Lower lobe of right lung (tissue), 2 donors: ENCODE measurements at regions not wholly inside any gene's neighbourhood (a gene's known extent, or its start where the extent isn't known, plus 50 kb on each side); places are given as distances from the start of the nearest gene placed in this dataset.
A peak's percentile ranks its signal among the peaks of the same experiment; 100 is the strongest.
"Not testable (repeated sequence)": the region's sequence is repeated elsewhere in the genome, so short reads cannot be mapped to it uniquely, and the experiment has no call there.

Experiments used
- ATAC-seq, 2 donors: fragments of 200-7000 bp; cut with Tn5 transposase; one replicate each; pipeline ENCODE4 v1.9.1; 2020 to 2022; ENCODE audit warnings: mild to moderate bottlenecking in 2 of 2, moderate library complexity in 2 of 2
- DNase-seq: peaks from one replicate; pipeline ENCODE4 v3.0.0-alpha.2; 2020
- H3K27ac ChIP-seq: fragments of 200-600 bp; one replicate; pipeline ENCODE4 v1.8.0; 2022
- H3K27me3 ChIP-seq: fragments of 200-600 bp; one replicate; pipeline ENCODE4 v1.8.0; 2022; ENCODE audit warnings: low read depth
- H3K36me3 ChIP-seq: fragments of 200-600 bp; one replicate; pipeline ENCODE4 v1.8.0; 2022; ENCODE audit warnings: mild to moderate bottlenecking
- H3K4me1 ChIP-seq: fragments of 200-600 bp; one replicate; pipeline ENCODE4 v1.8.0; 2022
- H3K4me3 ChIP-seq: fragments of 200-600 bp; one replicate; pipeline ENCODE4 v1.8.0; 2022; ENCODE audit warnings: mild to moderate bottlenecking
- H3K9me3 ChIP-seq: fragments of 200-600 bp; one replicate; pipeline ENCODE4 v1.8.0; 2022
- CTCF ChIP-seq: fragments of 200-600 bp; IDR thresholded peaks from one replicate; pipeline ENCODE4 v1.8.0; 2022; ENCODE audit warnings: antibody characterized with exemption, mild to moderate bottlenecking
- intact Hi-C: fragments of 100-400 bp; cut with DNase I; formaldehyde crosslinking; loops from one replicate; pipeline ENCODE4 v1.11.0; 2022
- donor health status: DM: no; HTN: yes; CAD: no; lungs with severe emphysema.

- Histone ChIP-seq H3K36me3 (no peaks in the 10 kb centered on the region), H3K27ac (no peak overlapping the region), H3K9me3 (no peaks in the 10 kb centered on the region), H3K27me3 (no peaks in the 10 kb centered on the region), H3K4me1 (peaks cover 7% of the 10 kb centered on the region), H3K4me3 (no peak overlapping the region)
- intact Hi-C loops, result no loop called here
- DNase-seq (no peak), ATAC-seq (no peak)
- no peak for TF ChIP-seq CTCF
These were observed 64.6 kb upstream of the EPB41L4A start for GRCh38 chr5:112483704-112484103.

GRCh38 chr5:112485934-112486355 lies 66.9 kb upstream of the EPB41L4A start:
- H3K27ac ChIP-seq, result no peak overlapping the region
- TF ChIP-seq CTCF, result no peak

GRCh38 chr5:112491257-112491656 lies 72.2 kb upstream of the EPB41L4A start:
- no peak for TF ChIP-seq CTCF
- no peak for ATAC-seq

More at GRCh38 chr5:112485934-112486355, 66.9 kb upstream of the EPB41L4A start:
- Histone ChIP-seq H3K9me3 (no peaks in the 10 kb centered on the region), H3K4me1 (peaks cover 7% of the 10 kb centered on the region), H3K36me3 (no peaks in the 10 kb centered on the region), H3K4me3 (no peak overlapping the region), H3K27me3 (no peaks in the 10 kb centered on the region)
- intact Hi-C loops, result no loop called here
- ATAC-seq (no peak), DNase-seq (no peak)

GRCh38 chr5:112492291-112492690 lies 73.2 kb upstream of the EPB41L4A start:
- H3K9me3 ChIP-seq, result no peaks in the 10 kb centered on the region
- no peaks in the 10 kb centered on the region for H3K27me3 ChIP-seq
- peak; percentile 53 for DNase-seq
- intact Hi-C loops, result no loop called here
- no peaks in the 10 kb centered on the region for H3K4me1 ChIP-seq
- TF ChIP-seq CTCF, result peak; percentile 58
- no peaks in the 10 kb centered on the region for H3K36me3 ChIP-seq
- no peak overlapping the region for H3K27ac ChIP-seq
- no peak overlapping the region for H3K4me3 ChIP-seq
- ATAC-seq, result peak; percentile 83 to 93

More at GRCh38 chr5:112491257-112491656, 72.2 kb upstream of the EPB41L4A start:
- Histone ChIP-seq H3K27ac (no peak overlapping the region), H3K9me3 (no peaks in the 10 kb centered on the region), H3K4me1 (no peaks in the 10 kb centered on the region), H3K36me3 (no peaks in the 10 kb centered on the region), H3K27me3 (no peaks in the 10 kb centered on the region), H3K4me3 (no peak overlapping the region)
- intact Hi-C loops, result no loop called here
- DNase-seq, result no peak

- H3K27me3 ChIP-seq, result not testable (repeated sequence)
- ATAC-seq, result peak; percentile 55 to 62
These were observed 84.8 kb upstream of the EPB41L4A start for GRCh38 chr5:112503749-112504501.

GRCh38 chr5:112509097-112509496 lies 90.0 kb upstream of the EPB41L4A start:
- intact Hi-C loops, H3K4me3 ChIP-seq, H3K27ac ChIP-seq, H3K27me3 ChIP-seq, H3K4me1 ChIP-seq, DNase-seq, H3K36me3 ChIP-seq, ATAC-seq: not testable (repeated sequence)
- peaks cover 10% of the 10 kb centered on the region for H3K9me3 ChIP-seq

More at GRCh38 chr5:112503749-112504501, 84.8 kb upstream of the EPB41L4A start:
- H3K27ac ChIP-seq, H3K4me1 ChIP-seq, H3K36me3 ChIP-seq, intact Hi-C loops, H3K9me3 ChIP-seq, H3K4me3 ChIP-seq: not testable (repeated sequence)
- DNase-seq, result peak; percentile 76
